Epithelial cell of prostate (primary cell): ENCODE measurements at regions not wholly inside any gene's neighbourhood (a gene's known extent, or its start where the extent isn't known, plus 50 kb on each side); places are given as distances from the start of the nearest gene placed in this dataset.

Source experiments
- DNase-seq: peaks from one replicate; pipeline ENCODE4 v3.0.0-alpha.2; 2011; ENCODE audit warnings: low read depth, low spot score
- H3K27ac ChIP-seq: fragments of 450-650 bp; 2 replicates; pipeline ENCODE4 v1.5.1; 2017; ENCODE audit warnings: mild to moderate bottlenecking

DNA sequence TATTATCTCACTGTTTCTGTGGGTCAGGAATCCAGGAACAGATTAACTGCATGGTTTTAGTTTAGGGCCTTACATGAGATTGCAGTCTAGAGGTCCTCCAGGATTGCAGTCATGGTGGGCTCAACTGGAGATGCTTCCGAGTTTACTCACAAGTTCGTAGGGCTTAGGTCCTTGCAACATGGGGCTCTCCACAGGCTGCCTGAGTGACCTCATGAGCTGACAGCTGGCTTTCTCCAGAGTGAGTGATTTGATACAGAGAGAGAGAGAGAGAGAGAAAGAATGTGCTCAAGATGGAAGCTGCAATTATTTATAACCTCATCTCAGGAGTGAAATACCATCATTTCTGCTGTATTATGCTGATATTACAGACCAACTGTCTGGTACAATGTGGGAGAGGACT lies 168.9 kb downstream of the GPAT3 start:
- no peak for DNase-seq

DNA sequence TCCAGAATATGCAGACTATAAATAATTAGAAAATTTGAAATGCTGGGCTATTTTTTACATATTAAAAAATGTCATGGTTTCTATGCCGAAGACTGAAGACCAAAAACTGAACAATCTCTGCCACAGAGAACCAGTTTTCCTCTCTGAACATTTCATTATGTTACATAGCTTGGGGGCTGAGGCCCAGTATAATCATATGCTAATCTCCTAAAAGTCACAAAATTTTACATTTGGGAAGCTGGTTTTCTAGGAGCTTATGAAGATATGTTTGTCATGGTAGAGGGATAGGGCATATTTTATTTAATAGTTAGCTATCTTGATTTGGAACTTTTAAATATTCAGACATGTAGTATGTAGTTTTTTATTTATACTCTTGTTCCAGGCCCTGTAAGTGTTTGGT lies 167.8 kb downstream of the GPAT3 start:
- no peak overlapping the region for H3K27ac ChIP-seq
- no peak for DNase-seq

More for the DNA sequence above, 168.9 kb downstream of the GPAT3 start:
- no peak overlapping the region for H3K27ac ChIP-seq

GRCh38 chr4:83701041-83701440 lies 165.1 kb downstream of the GPAT3 start:
- H3K27ac ChIP-seq = no peak overlapping the region
- no peak for DNase-seq

GRCh38 chr4:83699358-83699757 lies 163.4 kb downstream of the GPAT3 start:
- H3K27ac ChIP-seq = no peak overlapping the region
- DNase-seq = no peak

GRCh38 chr4:83692028-83692427 lies 156.1 kb downstream of the GPAT3 start:
- DNase-seq = no peak
- H3K27ac ChIP-seq = no peak overlapping the region

DNA sequence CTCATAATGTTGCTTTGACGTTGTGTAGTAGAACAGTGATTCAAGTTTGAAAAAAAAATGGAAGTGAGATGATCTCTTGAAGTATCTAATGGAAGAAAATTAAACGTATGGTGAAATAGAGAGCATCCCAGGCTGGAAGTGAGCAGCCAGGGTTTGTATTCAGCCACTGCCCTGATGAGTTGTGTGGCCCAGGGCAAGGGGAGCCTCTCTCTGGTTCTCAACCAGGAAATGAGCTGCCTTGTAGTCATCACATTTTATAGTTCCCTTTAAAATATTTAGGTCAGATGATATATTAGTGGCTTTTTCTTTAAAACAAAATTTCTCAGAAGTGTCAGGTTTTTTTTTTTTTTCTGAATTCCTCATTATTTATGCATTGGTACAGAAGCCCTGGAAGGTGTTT lies 150.3 kb downstream of the GPAT3 start:
- DNase-seq = peak; percentile 63
- H3K27ac ChIP-seq = peak overlapping the region; percentile 48

- no peak overlapping the region for H3K27ac ChIP-seq
- DNase-seq = no peak
These were observed 143.8 kb downstream of the GPAT3 start for GRCh38 chr4:83679692-83680091.

DNA sequence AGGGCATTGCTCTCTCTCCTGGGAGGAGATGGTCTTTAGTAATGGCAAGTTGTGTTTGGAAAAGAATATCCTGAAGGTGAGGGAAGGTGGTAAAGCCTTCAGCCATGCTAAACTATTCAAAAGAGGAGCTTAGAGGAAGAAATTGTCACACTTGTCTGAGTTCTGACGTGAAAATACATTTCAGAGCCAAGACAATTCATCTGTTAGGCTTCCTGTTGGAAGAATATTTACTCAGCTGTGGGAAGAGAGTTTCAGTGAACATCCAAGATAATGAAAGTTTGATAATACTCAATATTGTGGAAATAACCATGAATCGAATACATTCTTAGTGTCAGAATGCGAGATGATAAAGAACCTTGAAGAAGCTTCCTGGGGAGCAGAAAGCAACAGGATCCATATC lies 143.3 kb downstream of the GPAT3 start:
- no peak for DNase-seq
- H3K27ac ChIP-seq = no peak overlapping the region

DNA sequence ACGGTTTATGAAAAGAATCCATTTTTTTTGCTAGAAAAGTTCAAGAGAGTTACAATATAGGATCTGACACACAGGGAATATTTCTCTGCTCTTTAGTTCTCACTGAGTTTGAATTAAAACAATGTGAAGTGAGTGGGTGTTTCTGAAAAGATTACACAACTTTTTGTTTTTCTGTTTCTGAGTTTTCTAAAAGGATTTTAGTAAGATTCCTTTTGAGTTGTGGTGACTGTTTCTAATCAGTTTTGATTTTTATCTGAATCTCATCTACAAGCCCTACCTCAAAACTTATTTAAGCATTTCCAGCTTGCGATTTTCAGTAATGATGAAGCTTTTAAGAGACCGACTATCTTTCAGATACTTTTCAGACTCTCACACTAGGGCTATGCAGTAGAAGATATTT lies 141.7 kb downstream of the GPAT3 start:
- DNase-seq = no peak
- no peak overlapping the region for H3K27ac ChIP-seq

GRCh38 chr4:83664741-83665140 lies 128.8 kb downstream of the GPAT3 start:
- H3K27ac ChIP-seq = no peak overlapping the region
- DNase-seq = no peak

DNA sequence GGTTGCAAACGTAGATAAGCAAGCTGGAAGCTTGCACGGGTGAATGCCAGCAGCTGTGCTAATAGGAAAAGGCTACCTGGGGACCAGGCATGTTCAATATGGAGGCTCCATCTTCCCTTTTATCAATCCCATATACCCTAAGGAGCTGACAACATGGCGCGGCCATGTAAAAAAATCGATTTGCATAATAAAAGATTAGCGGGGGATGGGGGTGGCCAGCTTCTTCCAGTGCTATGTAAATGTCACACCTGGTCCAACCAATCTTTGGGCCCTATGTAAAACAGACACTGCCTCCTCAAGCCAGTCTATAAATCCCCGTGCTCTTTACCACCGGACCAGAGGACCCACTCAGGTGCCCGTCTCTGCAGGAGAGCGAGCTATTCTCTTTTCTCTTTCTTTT lies 128.2 kb downstream of the GPAT3 start:
- no peak overlapping the region for H3K27ac ChIP-seq
- DNase-seq = no peak

DNA sequence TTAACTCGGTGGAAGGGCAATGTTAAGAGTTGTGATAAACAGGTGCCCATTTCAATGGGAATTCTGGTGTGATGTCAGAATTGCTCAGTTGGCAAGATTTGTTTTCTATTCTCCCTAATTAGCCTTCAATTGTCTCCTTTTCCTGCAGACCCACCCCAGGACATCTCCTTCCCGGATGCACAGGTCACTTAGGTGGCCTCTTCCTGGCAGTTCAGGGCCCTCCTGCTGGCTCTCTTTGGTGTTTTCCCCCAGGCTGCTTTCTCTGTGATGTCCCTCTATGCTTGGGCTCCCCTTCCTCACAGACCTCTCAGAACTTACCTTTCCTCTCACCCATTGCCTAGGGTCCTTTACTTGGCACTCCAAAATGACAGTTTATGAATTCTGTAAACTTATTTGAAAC lies 126.3 kb downstream of the GPAT3 start:
- H3K27ac ChIP-seq = no peak overlapping the region
- DNase-seq = no peak

- H3K27ac ChIP-seq = no peak overlapping the region
- no peak for DNase-seq
These were observed 125.5 kb downstream of the GPAT3 start for GRCh38 chr4:83661359-83661758.

DNA sequence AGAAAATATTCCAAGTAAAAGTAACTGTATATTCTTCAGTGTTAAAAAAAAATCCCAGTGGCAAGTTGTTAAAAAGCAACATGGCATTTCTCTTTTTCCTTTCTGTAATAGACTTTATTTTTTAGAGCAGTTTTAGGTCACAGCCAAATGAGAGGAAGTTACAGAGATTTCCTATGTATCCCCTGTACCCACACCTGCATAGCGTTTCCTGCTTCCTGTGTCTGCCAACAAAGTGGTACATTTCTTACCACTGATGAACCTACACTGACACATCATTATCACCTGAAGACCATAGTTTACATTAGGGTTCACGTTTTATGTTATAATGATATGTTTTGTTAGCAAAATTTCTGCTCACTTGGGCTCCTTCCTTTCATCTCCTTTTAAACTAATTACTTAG lies 124.7 kb downstream of the GPAT3 start:
- H3K27ac ChIP-seq = no peak overlapping the region
- no peak for DNase-seq

DNA sequence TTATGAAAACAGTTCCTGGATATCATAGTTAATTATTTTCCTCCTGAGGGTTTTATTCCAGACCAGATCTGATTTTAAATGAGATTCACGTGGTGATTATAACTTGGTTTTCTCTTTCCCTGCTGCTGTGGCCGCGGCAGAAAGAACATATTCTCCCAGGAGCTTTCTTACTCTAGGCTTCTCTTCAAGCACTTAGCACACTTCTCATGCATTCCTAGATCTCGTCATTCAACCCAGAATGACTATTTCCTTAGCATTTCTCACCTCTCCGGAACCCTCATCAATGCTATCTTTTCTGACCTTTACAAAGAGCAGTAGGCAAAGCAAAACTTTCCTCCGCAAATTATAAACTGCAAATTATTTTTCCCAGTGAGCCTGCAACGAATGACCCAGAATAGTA lies 122.9 kb downstream of the GPAT3 start:
- no peak for DNase-seq
- H3K27ac ChIP-seq = no peak overlapping the region

- DNase-seq = no peak
- H3K27ac ChIP-seq = peak overlapping the region; percentile 5
These were observed 121.4 kb downstream of the GPAT3 start for GRCh38 chr4:83657336-83657735.
